NCI-H748 treated with DMSO at 0.1 percent for 48 hours (cell line): ENCODE measurements at regions not wholly inside any gene's neighbourhood (a gene's known extent, or its start where the extent isn't known, plus 50 kb on each side); places are given as distances from the start of the nearest gene placed in this dataset.
"Not testable (repeated sequence)": the region's sequence is repeated elsewhere in the genome, so short reads cannot be mapped to it uniquely, and the experiment has no call there.

ENCODE experiments used
- DNase-seq: peaks from one replicate; lab custom pipeline; 2025; lab: John Stamatoyannopoulos, UW

GRCh38 chr18:51248685-51249084 lies 51.2 kb upstream of the MEX3C start:
- no peak for DNase-seq

- no peak for DNase-seq
These were observed 52.5 kb upstream of the MEX3C start for GRCh38 chr18:51250006-51250405.

DNA sequence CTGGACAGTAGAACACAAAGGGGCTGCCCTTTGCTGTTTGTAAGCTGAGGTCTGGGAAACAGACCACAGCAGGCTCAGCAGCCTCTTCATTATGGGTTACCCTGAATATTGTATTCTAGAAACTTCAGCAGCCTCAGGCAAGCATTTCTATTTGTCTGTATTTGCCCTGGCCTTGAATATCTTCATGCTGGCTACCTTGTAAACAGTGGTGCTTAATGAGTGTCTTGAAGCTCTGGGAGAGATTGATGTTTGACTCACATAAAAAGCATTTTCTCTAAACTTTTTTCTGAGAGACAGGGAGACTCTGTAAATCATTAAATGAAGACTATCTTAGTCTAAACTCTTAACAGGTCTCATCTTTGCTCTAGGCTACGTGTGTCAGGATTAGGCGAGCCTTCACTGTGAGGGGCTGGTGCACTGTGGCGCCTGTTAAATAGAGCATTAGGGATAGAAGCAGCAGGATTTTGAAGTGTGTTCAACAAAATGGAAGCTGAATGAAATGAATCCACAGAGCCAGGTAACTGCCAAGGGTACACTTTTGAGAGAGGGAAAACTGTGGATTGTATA lies 53.1 kb upstream of the MEX3C start:
- no peak for DNase-seq

DNA sequence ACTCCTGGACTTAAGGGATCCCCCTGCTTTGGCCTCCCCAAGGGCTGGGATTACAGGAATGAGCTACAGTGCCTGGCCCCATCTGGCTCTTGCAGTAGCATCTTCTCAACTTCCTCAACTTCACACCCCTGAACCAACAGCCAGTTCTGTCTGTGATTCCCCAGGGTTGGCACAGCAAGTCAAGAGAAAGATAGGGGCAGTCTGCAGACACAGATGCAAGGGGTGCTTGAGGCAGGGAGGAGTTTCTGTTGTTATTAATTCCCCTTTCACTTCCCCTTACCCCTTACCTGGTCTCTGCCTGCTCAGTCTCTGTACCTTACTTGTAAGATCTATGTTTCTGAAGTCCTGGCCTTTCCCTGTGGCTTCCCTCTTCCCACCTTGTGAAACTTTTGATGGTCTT lies 54.1 kb upstream of the MEX3C start:
- no peak for DNase-seq

GRCh38 chr18:51253476-51253875 lies 56.0 kb upstream of the MEX3C start:
- peak; percentile 14 for DNase-seq

DNA sequence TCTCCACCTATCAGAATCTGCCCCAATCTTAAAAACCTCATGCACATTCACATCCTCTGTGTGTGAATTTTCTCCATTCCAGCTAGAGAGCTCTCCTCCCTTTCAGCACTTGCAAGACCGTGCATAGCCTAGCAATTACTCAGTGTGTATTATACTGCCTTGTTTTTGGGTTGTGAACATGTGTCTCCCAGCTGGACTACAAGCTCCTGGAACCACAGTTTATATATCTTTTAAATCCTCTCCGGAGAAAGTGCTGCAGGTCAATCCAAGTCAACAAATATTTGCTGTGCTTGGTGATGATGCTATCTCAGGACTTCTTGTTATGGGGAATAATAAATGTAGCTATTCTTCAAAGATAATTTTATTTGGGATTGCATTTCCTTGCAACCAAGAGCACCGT lies 58.2 kb upstream of the MEX3C start:
- DNase-seq: no peak

GRCh38 chr18:51257150-51257549 lies 59.7 kb upstream of the MEX3C start:
- no peak for DNase-seq

DNA sequence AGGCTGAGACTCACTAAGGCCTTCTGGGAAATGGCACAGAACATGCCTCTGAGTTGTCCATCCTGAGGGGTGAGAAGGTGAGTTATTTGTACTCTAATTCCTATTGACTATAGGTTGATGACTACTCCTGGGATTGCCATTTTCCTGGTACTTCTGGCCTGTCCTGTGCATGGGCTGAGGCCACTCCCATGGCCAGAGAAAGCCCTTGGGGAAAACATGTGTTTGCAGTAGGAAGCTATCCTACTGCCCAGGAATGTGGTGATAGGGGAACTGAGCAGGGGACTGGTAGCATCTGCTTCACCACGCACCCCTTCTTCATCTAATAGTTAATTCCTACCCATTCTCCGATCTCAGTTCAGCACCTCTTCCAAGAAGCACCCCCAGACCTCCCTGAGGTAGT lies 62.6 kb upstream of the MEX3C start:
- no peak for DNase-seq

DNA sequence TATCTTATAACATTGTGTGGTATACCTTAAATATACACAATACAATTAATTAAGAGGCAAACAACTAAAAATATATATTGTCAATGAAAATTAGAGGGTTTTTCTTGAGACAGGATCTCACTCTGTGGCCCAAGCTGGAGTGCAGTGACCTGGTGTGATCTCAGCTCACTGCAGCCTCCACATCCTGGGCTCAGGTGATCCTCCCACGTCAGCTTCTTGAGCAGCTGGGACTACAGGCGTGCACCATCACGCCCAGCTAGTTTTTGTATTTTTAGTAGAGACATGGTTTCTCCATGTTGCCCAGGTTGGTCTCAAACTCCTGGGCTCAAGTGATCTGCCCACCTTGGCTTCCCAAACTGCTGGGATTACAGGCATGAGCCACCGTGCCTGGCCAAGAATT lies 68.6 kb upstream of the MEX3C start:
- not testable (repeated sequence) for DNase-seq

DNA sequence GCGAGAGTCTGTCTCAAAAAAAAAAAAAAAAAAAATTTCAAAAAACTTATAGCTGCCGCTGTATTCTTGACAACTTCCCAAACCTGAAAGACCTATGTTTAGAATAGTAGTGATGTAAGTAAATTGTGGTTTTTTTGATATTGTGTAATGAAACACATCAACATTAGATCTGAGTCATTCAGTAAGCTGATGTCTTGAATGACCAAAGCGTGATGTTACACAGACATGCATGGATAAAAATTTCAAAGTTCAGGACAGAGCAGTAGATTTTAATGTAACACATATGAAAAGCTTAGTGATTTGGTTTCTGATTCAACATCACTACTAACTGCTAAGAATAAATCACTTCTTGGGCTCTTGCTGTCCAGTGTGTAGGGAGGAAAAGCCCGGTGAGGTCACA lies 69.3 kb upstream of the MEX3C start:
- DNase-seq: no peak

DNA sequence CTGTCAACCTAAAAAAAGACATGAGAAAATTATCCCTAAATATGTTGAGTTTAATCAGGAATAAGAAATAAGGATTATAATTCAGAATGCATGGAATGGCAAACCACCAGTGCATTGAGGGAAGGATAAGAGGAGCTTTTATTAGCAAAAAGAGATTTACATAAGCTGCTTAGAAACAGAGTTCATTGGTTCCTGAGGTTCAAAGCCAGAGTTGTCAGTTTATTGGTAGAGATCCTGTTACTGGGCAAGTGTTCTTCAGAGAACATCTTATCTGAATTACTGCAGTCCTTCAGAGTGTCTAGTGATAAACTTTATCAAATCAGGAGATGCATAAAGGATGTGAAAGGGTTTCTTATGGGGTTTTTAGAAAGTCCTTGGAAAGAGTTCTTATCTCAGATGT lies 76.0 kb upstream of the MEX3C start:
- DNase-seq: no peak

DNA sequence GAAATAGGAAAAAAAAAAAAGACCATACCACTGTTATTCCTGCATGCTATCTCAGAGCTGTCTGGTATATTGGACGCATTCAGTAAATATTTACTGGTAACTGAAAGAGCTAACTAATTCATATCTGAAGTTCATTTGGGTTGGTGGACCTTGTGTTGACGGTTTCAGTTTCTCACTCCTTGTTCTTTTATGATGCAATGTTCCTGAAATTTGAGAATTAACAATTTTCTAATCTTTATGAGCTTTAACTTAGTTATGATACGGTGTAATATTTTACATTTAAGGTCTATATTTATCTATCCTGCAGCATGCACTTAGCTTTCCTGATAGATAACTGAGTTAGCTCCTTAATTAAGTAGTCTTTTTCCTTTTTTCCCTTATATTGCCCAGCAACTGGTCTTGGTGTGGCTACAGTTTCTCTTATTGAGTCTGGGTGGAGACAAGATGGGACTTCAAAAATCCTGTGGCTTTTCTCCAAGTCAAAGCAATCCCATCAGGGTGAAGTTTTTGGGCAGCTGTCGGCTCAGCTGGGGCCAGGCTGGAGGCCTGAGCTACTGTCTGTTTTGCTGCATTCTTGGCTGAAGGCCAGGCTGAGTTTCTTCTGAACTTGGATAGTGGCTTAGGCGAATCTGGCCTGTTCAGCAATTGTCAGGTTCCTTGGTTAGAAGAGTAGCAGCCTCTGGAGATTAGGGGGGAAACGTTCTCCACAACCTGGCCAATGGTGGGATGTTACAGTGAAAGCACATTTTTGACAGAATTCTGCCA lies 78.4 kb upstream of the MEX3C start:
- DNase-seq: no peak

DNA sequence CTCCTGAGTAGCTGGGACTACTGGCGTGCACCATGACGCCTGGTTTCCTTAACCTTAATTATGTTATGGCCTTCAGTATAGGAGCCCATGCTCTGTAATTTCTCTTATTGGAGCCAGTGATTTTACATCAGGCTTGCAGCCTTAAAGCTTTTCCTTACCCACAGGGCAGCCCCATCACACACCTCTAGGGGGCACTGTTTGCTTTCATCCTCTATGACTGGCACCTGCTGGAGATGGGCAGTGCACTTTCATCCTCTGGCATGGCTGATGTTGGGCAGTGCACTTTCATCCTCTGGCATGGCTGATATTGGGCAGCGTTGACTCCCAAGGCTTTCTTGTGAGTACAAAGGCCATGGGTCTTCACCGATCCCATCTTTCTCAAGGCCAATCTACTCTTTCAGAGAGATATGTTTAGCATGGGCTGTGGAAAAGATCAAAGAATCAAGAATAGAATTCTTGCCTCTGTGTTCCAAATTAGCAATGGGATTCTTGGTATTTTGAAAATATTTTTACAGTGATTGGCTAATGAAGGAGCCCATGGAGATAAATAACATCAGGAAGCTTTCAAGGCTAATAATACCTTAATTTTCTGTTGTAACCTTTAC lies 80.7 kb upstream of the MEX3C start:
- DNase-seq: peak; percentile 62

DNA sequence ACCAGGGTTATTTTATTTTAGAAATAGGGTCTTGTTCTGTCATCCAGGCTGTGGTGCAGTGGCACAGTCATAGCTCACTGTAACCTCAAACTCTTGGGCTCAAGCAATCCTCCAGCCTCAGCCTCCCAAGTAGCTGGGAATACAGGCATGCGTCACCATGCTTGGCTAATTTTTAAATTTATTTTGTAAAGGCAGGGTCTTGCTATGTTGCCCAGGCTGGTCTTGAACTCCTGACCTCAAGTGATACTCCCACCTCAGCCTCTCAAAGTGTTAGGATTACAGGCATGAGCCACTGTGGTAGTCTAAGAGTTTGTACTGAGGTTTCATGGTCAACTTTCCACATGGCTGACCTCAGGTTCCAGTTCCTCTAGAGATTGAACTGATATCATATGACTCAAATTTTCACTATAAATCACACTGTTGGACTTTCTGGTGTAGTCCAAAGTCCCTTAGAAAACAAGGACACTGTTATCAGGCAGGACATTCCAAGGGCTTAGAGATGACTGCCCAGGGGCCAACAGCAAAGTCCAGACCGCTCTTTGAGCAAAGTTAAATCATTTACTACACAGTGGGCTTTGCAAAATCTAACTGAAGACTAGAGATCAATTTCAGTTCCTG lies 82.0 kb upstream of the MEX3C start:
- DNase-seq: no peak

GRCh38 chr18:51287818-51288508 lies 90.5 kb upstream of the MEX3C start:
- no peak for DNase-seq

- DNase-seq: no peak
These were observed 91.1 kb upstream of the MEX3C start for GRCh38 chr18:51288582-51288981.

- DNase-seq: no peak
These were observed 93.4 kb upstream of the MEX3C start for GRCh38 chr18:51290860-51291259.

GRCh38 chr18:51300912-51301311 lies 103.4 kb upstream of the MEX3C start:
- DNase-seq: no peak

GRCh38 chr18:51301376-51301775 lies 103.9 kb upstream of the MEX3C start:
- DNase-seq: no peak

GRCh38 chr18:51316677-51317076 lies 119.2 kb upstream of the MEX3C start:
- no peak for DNase-seq

- no peak for DNase-seq
These were observed 124.2 kb upstream of the MEX3C start for GRCh38 chr18:51321696-51322095.

- no peak for DNase-seq
These were observed 126.5 kb upstream of the MEX3C start for GRCh38 chr18:51323961-51324360.

GRCh38 chr18:51330148-51330547 lies 132.7 kb upstream of the MEX3C start:
- DNase-seq: peak; percentile 13
